ENCODE measurements at regions not wholly inside any gene's neighbourhood (a gene's known extent, or its start where the extent isn't known, plus 50 kb on each side); places are given as distances from the start of the nearest gene placed in this dataset.
A peak's percentile ranks its signal among the peaks of the same experiment; 100 is the strongest.
"Not testable (repeated sequence)": the region's sequence is repeated elsewhere in the genome, so short reads cannot be mapped to it uniquely, and the experiment has no call there.

DNA sequence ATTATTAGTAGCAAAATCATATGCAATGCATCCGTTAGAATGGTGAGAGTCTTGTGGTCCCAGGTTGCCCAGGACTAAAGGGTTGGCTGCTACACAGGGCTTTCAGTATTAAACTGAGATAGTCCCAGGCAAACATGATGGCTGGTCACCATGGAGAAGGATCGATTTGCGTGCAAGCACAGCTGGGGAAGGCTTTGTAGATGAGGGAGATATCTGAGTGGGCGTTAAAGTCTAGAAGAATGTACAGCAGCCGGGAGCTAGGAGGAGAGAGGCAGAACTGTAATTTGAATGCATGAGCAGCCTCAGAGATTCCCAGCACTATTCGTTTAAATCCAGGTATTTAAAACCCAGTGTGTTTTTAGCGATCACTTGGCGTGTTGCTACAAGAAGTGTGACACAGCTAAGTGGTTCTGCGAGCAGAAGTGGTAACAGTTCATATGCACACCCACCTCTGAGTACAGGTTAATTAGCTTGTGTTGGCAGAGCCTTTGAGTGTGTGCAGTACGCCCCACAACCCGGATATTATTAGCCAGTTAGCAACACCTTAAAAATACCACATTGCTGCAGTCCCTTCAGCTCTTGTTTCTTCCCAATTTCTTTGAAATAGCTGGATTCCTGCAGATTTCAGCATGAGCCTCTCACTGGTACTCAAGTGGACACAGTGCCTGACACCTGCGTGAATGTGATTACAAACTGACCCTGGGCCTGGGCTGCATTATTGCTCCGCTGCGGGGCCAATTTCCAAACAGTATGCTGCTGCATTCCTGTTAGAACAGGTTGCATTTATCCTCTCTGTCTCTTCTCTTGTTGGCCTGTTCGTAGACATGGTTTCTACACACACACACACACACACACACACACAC is 67.2 kb upstream of the SCAF4 start:
- Histone ChIP-seq H3K36me3 (ENCODE audit: control insufficient read depth, insufficient read depth, low read length) (no peaks in the 10 kb centered on the region), H3K4me1 (no peaks in the 10 kb centered on the region), H3K27me3 (replicated peaks; ENCODE audit: control insufficient read depth, insufficient read depth, low read length) (no peaks in the 10 kb centered on the region), H3K4me3 (ENCODE audit: low read depth, low read length) (no peak overlapping the region), H3K9me3 (no peaks in the 10 kb centered on the region)
- Mint-ChIP-seq H3K36me3 (ENCODE audit: insufficient read depth, unreplicated experiment) (no peaks in the 10 kb centered on the region), H3K4me3 (ENCODE audit: unreplicated experiment) (no peak overlapping the region), H3K27ac (ENCODE audit: unreplicated experiment) (peak overlapping the region; percentile 28), H3K9me3 (ENCODE audit: unreplicated experiment) (no peaks in the 10 kb centered on the region), H3K4me1 (ENCODE audit: low read depth, unreplicated experiment) (no peaks in the 10 kb centered on the region), H3K27me3 (ENCODE audit: insufficient read depth, unreplicated experiment) (peaks cover 11% of the 10 kb centered on the region)
- CTCF ChIA-PET: no interaction called here
- BruUV-seq (replicated peaks): no TSS peak
- DNase-seq: no peak
- POLR2A ChIA-PET: no interaction called here
- intact Hi-C loops (cut with micrococcal nuclease; ENCODE audit: unreplicated experiment): no loop called here
- TF ChIP-seq, protein P1, sequence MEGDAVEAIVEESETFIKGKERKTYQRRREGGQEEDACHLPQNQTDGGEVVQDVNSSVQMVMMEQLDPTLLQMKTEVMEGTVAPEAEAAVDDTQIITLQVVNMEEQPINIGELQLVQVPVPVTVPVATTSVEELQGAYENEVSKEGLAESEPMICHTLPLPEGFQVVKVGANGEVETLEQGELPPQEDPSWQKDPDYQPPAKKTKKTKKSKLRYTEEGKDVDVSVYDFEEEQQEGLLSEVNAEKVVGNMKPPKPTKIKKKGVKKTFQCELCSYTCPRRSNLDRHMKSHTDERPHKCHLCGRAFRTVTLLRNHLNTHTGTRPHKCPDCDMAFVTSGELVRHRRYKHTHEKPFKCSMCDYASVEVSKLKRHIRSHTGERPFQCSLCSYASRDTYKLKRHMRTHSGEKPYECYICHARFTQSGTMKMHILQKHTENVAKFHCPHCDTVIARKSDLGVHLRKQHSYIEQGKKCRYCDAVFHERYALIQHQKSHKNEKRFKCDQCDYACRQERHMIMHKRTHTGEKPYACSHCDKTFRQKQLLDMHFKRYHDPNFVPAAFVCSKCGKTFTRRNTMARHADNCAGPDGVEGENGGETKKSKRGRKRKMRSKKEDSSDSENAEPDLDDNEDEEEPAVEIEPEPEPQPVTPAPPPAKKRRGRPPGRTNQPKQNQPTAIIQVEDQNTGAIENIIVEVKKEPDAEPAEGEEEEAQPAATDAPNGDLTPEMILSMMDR (IDR thresholded peaks at IDR 0.05; ENCODE audit: insufficient read depth in 1 of 2, low read depth in 1 of 2, low read length in 1 of 2, severe bottlenecking in 1 of 2, unreplicated experiment in 1 of 2): no peak

DNA sequence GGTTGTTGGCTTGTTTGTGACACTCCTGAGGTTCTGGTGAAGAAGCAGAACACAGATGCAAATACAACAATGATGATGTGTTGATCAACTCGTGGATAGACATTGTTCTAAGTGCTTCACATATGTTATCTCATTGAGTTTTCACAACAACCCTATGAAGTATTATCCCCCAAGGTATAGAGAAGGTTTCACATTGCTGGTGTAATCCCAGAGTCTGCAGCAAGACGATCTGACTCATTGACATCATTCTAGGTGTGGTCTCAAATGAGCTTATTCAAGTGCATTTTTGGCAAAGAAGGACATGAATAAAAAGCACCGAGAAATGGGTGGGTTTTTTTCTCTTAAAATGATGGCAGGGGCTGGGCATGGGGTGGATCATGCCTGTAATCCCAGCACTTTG is 64.1 kb upstream of the SCAF4 start:
- Mint-ChIP-seq H3K27ac (ENCODE audit: unreplicated experiment) (no peak overlapping the region), H3K4me1 (ENCODE audit: low read depth, unreplicated experiment) (no peaks in the 10 kb centered on the region), H3K9me3 (ENCODE audit: unreplicated experiment) (no peaks in the 10 kb centered on the region), H3K4me3 (ENCODE audit: unreplicated experiment) (no peak overlapping the region), H3K27me3 (ENCODE audit: insufficient read depth, unreplicated experiment) (peaks cover 7% of the 10 kb centered on the region), H3K36me3 (ENCODE audit: insufficient read depth, unreplicated experiment) (no peaks in the 10 kb centered on the region)
- POLR2A ChIA-PET: no interaction called here
- intact Hi-C loops (cut with micrococcal nuclease; ENCODE audit: unreplicated experiment): no loop called here
- TF ChIP-seq, protein P1 (IDR thresholded peaks at IDR 0.05; ENCODE audit: insufficient read depth in 1 of 2, low read depth in 1 of 2, low read length in 1 of 2, severe bottlenecking in 1 of 2, unreplicated experiment in 1 of 2): no peak
- no peaks in the 10 kb centered on the region for H3K4me1 ChIP-seq
- no peaks in the 10 kb centered on the region; the same call in 1 of the 2 replicates for H3K27me3 ChIP-seq (replicated peaks; ENCODE audit: control insufficient read depth, insufficient read depth, low read length)
- CTCF ChIA-PET: no interaction called here
- H3K9me3 ChIP-seq: no peaks in the 10 kb centered on the region
- BruUV-seq (replicated peaks): no TSS peak
- H3K4me3 ChIP-seq (ENCODE audit: low read depth, low read length): no peak overlapping the region
- no peak for DNase-seq
- H3K36me3 ChIP-seq (ENCODE audit: control insufficient read depth, insufficient read depth, low read length): no peaks in the 10 kb centered on the region

DNA sequence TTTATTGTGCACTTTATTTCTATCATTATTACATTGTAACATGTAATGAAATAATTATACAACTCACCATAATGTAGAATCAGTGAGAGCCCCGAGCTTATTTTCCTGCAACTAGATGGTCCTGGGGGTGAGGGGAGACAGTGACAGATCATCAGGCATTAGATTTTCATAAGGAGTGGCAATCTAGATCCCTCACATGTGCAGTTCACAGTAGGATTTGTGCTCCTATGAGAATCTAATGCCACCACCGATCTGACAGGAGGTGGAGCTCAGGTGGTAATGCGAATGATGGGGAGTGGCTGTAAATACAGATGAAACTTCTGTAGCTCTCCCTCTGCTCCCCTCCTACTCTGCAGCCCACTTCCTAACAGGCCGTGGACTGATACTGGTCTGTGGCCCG is 58.5 kb upstream of the SCAF4 start:
- H3K4me3 Mint-ChIP-seq (ENCODE audit: unreplicated experiment); H3K36me3 ChIP-seq (ENCODE audit: control insufficient read depth, insufficient read depth, low read length); POLR2A ChIA-PET; H3K27me3 Mint-ChIP-seq (ENCODE audit: insufficient read depth, unreplicated experiment); H3K4me3 ChIP-seq (ENCODE audit: low read depth, low read length); intact Hi-C loops (cut with micrococcal nuclease; ENCODE audit: unreplicated experiment); H3K27ac Mint-ChIP-seq (ENCODE audit: unreplicated experiment); BruUV-seq (replicated peaks); DNase-seq; H3K9me3 ChIP-seq; CTCF ChIA-PET; H3K27me3 ChIP-seq (replicated peaks; ENCODE audit: control insufficient read depth, insufficient read depth, low read length); H3K4me1 Mint-ChIP-seq (ENCODE audit: low read depth, unreplicated experiment); H3K36me3 Mint-ChIP-seq (ENCODE audit: insufficient read depth, unreplicated experiment); H3K4me1 ChIP-seq: not testable (repeated sequence)
- peaks cover 24% of the 10 kb centered on the region for H3K9me3 Mint-ChIP-seq (ENCODE audit: unreplicated experiment)

Data from Caco-2 (cell line).